Fibroblast of skin of left quadriceps (primary cell): ENCODE measurements at regions not wholly inside any gene's neighbourhood (a gene's known extent, or its start where the extent isn't known, plus 50 kb on each side); places are given as distances from the start of the nearest gene placed in this dataset.
"Not testable (repeated sequence)": the region's sequence is repeated elsewhere in the genome, so short reads cannot be mapped to it uniquely, and the experiment has no call there.

Experiments
- DNase-seq, 2 experiments: peaks; one replicate each; pipeline ENCODE4 v3.0.0-alpha.2; 2013; ENCODE audit warnings: low read depth in 2 of 2

GRCh38 chr20:1825938-1826445 is 69.2 kb upstream of the SIRPA start:
- no peak for DNase-seq

- peak in 1 of 2 experiments; percentile 56 for DNase-seq
Observed at GRCh38 chr20:1825507-1825906, 69.7 kb upstream of the SIRPA start.

GRCh38 chr20:1824834-1825233 is 70.4 kb upstream of the SIRPA start:
- no peak for DNase-seq

DNA sequence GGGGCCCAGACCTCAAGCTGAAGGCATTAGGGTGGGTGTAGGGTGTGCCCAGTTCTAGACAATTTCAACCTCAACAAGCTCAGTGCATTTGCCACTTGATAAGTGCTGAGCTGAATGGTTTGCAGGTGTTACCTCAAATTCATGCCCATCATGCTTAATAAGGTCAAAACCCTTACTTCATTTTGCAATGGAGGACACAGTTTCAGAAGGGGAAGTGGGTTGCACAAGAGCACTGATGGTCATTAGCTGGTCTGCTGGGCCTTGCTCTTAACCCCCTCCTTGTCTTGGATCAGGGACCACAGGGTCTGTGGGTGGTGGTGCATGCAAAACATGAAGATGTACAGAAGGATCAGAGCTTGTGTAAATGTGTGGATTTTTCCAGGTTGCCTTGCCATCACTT is 71.0 kb upstream of the SIRPA start:
- DNase-seq: no peak

GRCh38 chr20:1823450-1823844 is 71.8 kb upstream of the SIRPA start:
- DNase-seq: no peak

- no peak for DNase-seq
Observed at GRCh38 chr20:1822564-1823449, 72.4 kb upstream of the SIRPA start.

GRCh38 chr20:1820138-1821079 is 74.8 kb upstream of the SIRPA start:
- no peak for DNase-seq

- DNase-seq: no peak
Observed at GRCh38 chr20:1819311-1820137, 75.7 kb upstream of the SIRPA start.

- no peak for DNase-seq
Observed at GRCh38 chr20:1818895-1819294, 76.3 kb upstream of the SIRPA start.

DNA sequence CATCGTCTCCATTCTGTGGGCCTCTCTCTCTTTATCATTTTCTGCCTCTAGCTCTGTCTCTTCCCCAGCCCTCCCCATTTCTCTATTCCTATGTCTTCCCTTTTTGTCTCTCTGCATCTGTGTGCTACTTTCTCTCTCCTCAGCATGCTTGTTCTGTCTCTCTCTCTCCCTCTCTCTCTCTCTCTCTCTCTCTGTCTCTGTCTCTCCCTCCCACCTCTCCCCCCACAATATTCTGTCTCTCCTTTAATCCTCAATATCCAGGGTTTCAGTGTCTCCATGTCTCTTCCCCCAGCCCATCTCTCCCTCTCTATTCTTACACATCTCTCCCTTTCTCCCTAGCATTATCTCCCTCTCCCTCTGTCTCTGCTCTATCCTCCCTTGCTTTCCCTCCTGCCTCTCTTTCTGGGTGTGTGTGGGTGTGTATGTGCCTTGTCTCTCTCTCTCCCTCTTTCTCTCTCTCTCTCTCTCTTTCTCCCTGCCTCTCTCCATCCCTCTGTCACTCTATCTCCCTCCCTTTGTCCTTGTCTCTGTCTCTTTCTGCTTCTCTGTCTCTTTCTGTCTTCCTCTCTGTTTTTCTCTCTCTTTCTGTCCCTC is 76.9 kb upstream of the SIRPA start:
- no peak for DNase-seq

DNA sequence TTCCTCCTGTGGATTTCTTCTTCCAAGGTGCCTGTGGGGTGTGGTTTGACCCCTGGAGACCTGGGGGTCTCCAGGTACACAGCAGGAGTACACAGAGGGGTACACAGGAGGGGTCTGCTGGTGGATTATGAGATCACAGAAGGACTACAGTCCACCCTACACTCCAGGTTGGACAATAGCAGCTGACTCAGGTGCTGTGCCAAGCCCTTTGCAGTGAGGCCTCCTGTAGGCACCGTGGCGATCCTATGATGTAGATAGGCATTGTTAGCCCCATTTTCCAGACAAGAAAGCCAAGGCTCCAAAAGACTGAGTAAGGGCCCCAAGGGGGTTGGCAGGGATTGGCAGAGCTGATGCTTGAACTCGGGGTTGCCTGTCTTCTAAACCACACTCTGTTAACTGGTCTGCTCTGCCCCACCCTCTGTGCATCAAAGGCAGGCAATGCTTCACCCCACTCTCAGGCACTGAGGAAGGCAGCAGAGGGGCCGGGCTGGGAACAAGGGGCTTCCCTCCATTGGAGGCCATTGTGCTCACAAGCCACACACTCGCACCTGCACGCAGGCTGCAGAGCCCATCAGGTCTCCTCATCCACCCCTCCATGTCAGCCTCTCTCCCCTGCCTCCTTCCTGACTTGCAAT is 77.5 kb upstream of the SIRPA start:
- no peak for DNase-seq

DNA sequence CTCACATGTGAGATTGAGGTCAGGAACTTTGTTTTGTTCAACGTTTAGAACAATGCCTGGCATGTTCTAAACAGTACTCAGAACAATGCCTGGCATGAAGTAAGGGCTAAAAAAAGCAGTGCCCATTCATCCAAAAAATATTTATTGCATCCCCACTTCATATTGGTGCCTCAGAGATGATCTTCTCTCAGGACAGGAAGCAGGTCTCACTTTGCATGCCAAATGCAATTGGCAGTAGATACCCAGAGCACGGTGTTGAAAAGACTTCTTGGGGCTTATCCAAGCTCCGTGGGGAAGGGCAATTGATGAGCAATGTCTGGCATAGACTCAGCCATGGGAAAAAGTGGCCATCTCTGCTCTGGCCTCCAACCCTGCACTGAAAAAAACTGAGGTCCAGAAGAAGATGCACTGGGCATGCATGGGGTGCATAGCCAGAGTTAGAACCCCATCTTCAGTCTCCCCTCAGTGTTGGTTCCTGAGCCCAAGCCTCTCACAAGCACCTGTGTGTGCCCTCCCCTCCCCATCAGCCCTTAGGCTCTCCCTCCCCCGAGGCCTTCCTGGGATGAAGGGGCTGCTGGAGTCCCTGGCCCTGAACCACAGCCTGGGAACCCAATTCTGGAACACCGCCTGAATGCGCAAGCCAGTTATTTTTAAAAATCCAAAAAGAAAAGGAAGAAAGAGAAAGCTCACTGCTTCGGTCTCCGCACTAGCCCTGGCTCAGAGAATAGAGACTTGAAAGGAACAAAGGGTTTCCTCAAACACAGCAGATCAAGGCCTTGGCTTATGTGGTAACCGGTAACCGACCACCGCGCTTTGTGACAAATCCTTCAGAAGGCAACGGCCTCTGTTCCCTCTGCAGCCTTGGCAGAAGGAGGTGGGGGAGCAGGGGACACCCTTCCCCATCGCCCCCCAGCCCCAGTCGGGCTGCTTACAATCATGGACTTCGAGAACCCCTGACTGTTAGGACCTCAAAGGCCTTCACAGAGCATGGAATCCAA is 78.5 kb upstream of the SIRPA start:
- DNase-seq: peak in 1 of 2 experiments; percentile 30

DNA sequence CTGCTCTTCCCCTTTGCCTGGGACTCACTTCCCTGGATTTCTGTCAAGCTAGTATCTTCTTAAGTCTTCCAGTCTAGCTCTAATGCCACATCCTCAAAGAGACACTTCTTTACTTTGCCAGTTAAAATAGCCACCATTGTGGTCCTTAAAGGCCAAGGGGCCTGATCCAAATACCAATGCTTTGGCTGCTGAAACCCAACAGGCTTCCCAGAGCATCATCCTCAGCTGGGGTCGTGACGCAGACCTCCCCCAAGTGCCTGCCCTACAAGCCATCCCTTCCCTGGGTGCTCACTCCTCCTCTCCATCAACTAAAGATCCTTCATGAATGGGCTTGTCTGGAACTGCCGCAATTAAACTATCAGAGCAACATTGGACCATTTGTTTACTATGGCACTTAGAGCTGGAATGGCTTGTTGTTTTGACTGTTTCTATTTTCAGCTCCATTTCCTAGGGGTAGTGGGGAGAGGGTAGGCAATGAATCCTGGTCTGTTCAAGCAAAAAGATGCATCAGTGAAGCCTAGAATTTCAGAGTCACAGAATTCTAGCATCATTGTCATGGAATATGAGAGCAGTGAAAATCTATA is 79.6 kb upstream of the SIRPA start:
- no peak for DNase-seq

DNA sequence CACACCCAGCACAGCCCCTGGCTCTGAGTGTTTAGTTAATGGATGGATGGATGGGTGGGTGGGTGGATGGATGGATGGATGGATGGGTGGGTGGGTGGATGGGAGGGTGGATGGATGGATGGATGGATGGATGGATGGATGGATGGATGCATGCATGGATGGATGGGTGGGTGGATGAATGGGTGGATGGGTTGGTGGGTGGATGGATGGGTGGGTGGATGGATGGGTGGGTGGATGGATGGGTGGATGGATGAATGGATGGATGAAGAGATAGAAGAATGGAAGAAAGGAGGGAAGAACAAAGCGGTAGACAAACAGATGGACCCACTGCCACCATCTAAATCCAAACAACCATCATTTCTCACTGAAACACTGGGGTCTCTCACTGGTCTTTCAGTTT is 80.3 kb upstream of the SIRPA start:
- DNase-seq: not testable (repeated sequence)

- DNase-seq: no peak
Observed at GRCh38 chr20:1813674-1814635, 81.3 kb upstream of the SIRPA start.

DNA sequence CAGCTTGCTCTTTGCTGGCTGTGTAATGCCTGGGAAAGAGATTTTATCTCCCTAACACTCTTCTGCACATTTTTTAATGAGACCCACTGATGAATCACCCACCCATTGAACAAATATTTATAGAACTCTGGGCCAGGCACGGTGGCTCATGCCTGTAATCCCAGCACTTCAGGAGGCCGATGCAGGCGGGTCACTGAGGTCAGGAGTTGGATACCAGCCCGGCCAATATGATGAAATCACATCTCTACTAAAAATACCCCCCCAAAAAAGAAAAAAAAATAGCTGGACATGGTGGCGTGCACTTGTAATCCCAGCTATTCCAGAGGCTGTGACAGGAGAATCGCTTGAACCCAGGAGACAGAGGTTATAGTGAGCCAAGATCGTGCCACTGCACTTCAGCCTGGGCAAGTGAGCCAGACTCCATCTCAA is 82.1 kb upstream of the SIRPA start:
- DNase-seq: no peak

- DNase-seq: no peak
Observed at GRCh38 chr20:1811621-1812498, 83.3 kb upstream of the SIRPA start.
